ENCODE measurements at regions not wholly inside any gene's neighbourhood (a gene's known extent, or its start where the extent isn't known, plus 50 kb on each side); places are given as distances from the start of the nearest gene placed in this dataset.

DNA sequence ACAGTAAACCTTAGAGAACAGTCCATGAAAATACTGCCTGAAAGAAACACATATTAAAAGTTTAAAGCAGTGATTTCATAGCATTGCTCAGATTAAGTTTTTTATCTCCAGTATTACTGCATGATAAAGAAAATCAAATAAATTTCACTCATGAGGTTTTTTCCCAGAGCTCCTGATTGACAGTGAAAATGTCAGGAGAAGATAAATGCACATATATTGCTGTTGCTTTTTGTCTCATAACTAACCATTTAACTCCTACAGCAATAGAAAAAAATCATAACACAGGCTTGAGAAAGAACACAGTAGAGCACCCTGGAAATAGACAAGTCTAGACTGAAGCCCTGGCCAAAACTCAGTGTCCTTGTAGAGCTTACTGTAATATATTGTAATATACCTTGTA is 391.0 kb downstream of the TMX3 start:
- H4K8ac ChIP-seq (ENCODE audit: extremely low read depth, insufficient read depth, low read length), result no peak overlapping the region
- DNase-seq (ENCODE audit: low read depth in 1 of 2, low spot score in 2 of 2), result no peak
- no peak for TF ChIP-seq SUZ12 (IDR thresholded peaks at IDR 0.05; ENCODE audit: low read length)
- TF ChIP-seq, protein P1, sequence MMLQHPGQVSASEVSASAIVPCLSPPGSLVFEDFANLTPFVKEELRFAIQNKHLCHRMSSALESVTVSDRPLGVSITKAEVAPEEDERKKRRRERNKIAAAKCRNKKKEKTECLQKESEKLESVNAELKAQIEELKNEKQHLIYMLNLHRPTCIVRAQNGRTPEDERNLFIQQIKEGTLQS (IDR thresholded peaks at IDR 0.05; ENCODE audit: insufficient read depth, low read depth, low read length), result no peak
- TF ChIP-seq TBP (IDR thresholded peaks at IDR 0.05; ENCODE audit: low read depth, low read length), result no peak
- TF ChIP-seq, protein P2, sequence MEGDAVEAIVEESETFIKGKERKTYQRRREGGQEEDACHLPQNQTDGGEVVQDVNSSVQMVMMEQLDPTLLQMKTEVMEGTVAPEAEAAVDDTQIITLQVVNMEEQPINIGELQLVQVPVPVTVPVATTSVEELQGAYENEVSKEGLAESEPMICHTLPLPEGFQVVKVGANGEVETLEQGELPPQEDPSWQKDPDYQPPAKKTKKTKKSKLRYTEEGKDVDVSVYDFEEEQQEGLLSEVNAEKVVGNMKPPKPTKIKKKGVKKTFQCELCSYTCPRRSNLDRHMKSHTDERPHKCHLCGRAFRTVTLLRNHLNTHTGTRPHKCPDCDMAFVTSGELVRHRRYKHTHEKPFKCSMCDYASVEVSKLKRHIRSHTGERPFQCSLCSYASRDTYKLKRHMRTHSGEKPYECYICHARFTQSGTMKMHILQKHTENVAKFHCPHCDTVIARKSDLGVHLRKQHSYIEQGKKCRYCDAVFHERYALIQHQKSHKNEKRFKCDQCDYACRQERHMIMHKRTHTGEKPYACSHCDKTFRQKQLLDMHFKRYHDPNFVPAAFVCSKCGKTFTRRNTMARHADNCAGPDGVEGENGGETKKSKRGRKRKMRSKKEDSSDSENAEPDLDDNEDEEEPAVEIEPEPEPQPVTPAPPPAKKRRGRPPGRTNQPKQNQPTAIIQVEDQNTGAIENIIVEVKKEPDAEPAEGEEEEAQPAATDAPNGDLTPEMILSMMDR (IDR thresholded peaks at IDR 0.05; ENCODE audit: control extremely low read depth in 1 of 3, insufficient read depth in 1 of 3, low read depth in 1 of 3, low read length in 3 of 3), result no peak
- no peak for TF ChIP-seq SIRT6 (IDR thresholded peaks at IDR 0.05; ENCODE audit: low read length)
- no peak for TF ChIP-seq POU5F1 (IDR thresholded peaks at IDR 0.05; ENCODE audit: low read depth, low read length)
- no peak for TF ChIP-seq RXRA (IDR thresholded peaks at IDR 0.05; ENCODE audit: insufficient read depth, low read depth, low read length)
- no peak for TF ChIP-seq EP300 (IDR thresholded peaks at IDR 0.05; ENCODE audit: borderline replicate concordance in 1 of 2, low read depth in 2 of 2, low read length in 2 of 2)
- no peak for TF ChIP-seq ZNF274 (IDR thresholded peaks at IDR 0.05; ENCODE audit: borderline replicate concordance, extremely low read depth, low read length)
- TF ChIP-seq GABPA (IDR thresholded peaks at IDR 0.05; ENCODE audit: borderline replicate concordance, insufficient read depth, low read length), result no peak
- no peak for TF ChIP-seq HDAC6 (IDR thresholded peaks at IDR 0.05; ENCODE audit: low read depth, low read length)
- TF ChIP-seq NRF1 (IDR thresholded peaks at IDR 0.05; ENCODE audit: low read depth, low read length), result no peak
- no peak for TF ChIP-seq SIX5 (IDR thresholded peaks at IDR 0.05; ENCODE audit: low read depth, low read length)

More for the DNA sequence above, 391.0 kb downstream of the TMX3 start:
- Histone ChIP-seq H4K91ac (replicated peaks; ENCODE audit: insufficient read length, low read length) (no peak overlapping the region), H2BK120ac (replicated peaks; ENCODE audit: low read depth, low read length) (no peak overlapping the region), H2BK20ac (ENCODE audit: low read length) (no peak overlapping the region), H3K27ac (ENCODE audit: low read depth, low read length) (no peak overlapping the region), H2BK5ac (ENCODE audit: low read depth, low read length) (no peak overlapping the region), H3K23me2 (ENCODE audit: low read depth, low read length) (no peaks in the 10 kb centered on the region), H3K14ac (ENCODE audit: insufficient read length) (no peak overlapping the region), H3K4me2 (ENCODE audit: insufficient read depth in 1 of 2, low read depth in 2 of 2, low read length in 2 of 2) (no peak overlapping the region), H3K4me3 (ENCODE audit: extremely low read depth in 1 of 4, insufficient read depth in 2 of 4, low read depth in 3 of 4, low read length in 4 of 4) (no peak overlapping the region), H4K5ac (ENCODE audit: insufficient read length, low read depth, low read length) (no peak overlapping the region), H3K79me1 (ENCODE audit: low read depth, low read length) (no peaks in the 10 kb centered on the region), H3K9ac (replicated peaks in 1 of 4; ENCODE audit: extremely low read depth in 1 of 4, low read depth in 3 of 4, low read length in 3 of 4) (no peak overlapping the region), H3K56ac (replicated peaks; ENCODE audit: insufficient read length, low read depth, low read length) (no peak overlapping the region), H3K18ac (ENCODE audit: extremely low read depth, low read length) (no peak overlapping the region), H4K20me1 (replicated peaks in 1 of 2; ENCODE audit: control insufficient read depth in 1 of 2, insufficient read depth in 2 of 2, low read length in 2 of 2) (no peaks in the 10 kb centered on the region), H2AK5ac (ENCODE audit: low read depth, low read length) (no peak overlapping the region), H3K79me2 (ENCODE audit: control insufficient read depth in 1 of 2, insufficient read depth in 2 of 2, low read length in 2 of 2) (no peaks in the 10 kb centered on the region), H3K27me3 (replicated peaks in 1 of 4; ENCODE audit: control insufficient read depth in 3 of 4, extremely low read depth in 1 of 4, insufficient read depth in 3 of 4, low read length in 3 of 4) (no peaks in the 10 kb centered on the region), H2BK12ac (ENCODE audit: low read depth, low read length) (no peak overlapping the region), H3K4ac (replicated peaks; ENCODE audit: insufficient read length, low read depth, low read length) (no peak overlapping the region), H3K9me3 (ENCODE audit: insufficient read depth in 2 of 2, low read depth in 1 of 2, low read length in 1 of 2) (no peaks in the 10 kb centered on the region), H3K4me1 (replicated peaks in 1 of 4; ENCODE audit: control insufficient read depth in 3 of 4, insufficient read depth in 4 of 4, low read length in 3 of 4) (peaks cover 0 to 2% (median 0%) of the 10 kb centered on the region in 4 experiments; a peak in 1 of 7 replicates), H2AFZ (ENCODE audit: low read length) (no peak overlapping the region), H2BK15ac (ENCODE audit: low read length) (no peak overlapping the region), H3K36me3 (ENCODE audit: control insufficient read depth in 2 of 4, insufficient read depth in 4 of 4, low read length in 3 of 4) (no peaks in the 10 kb centered on the region), H3K23ac (ENCODE audit: insufficient read length) (no peak overlapping the region)
- CTCF ChIA-PET (ENCODE audit: partially characterized antibody), result interaction anchor here (0.5 to 1.8 kb wide), 3 partner anchors 11 to 439 kb away, joined by 3 to 5 read pairs (median 3); no protein-coding TSS in a partner anchor
- POLR2A ChIA-PET (ENCODE audit: partially characterized antibody), result no interaction called here
- no peak for FAIRE-seq
